ENCODE measurements at regions not wholly inside any gene's neighbourhood (a gene's known extent, or its start where the extent isn't known, plus 50 kb on each side); places are given as distances from the start of the nearest gene placed in this dataset.

DNA sequence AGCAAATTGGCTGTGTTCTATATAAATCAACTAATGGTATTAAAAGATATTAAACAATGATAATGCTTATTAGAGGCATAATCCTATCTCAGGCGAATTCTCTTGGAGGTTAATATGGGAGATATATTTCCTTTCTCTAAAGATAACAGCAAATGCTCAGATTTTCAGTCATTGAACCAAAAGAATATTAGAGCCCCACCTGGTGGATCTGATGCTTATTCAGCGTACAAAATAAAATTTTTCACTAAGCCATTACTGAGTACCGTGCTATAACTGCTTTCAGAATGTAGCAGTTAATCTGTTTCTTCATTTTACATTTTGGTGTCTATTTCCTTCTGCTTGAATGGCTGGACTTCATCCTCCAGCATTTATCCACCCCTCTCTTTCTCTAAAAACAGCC lies 143.3 kb upstream of the IPO5 start:
- Histone ChIP-seq H3K4me1 (ENCODE audit: control insufficient read depth in 2 of 3, insufficient read depth in 2 of 3, low read depth in 1 of 3, low read length in 3 of 3) (no peaks in the 10 kb centered on the region), H3K9ac (ENCODE audit: low read length in 3 of 3) (no peak overlapping the region), H3K27me3 (ENCODE audit: control insufficient read depth, insufficient read depth, low read length) (no peaks in the 10 kb centered on the region), H3K4me3 (ENCODE audit: low read length in 3 of 3) (no peak overlapping the region), H3K27ac (ENCODE audit: low read depth in 2 of 2, low read length in 2 of 2) (no peak overlapping the region), H3K9me3 (ENCODE audit: control insufficient read depth in 2 of 3, insufficient read depth in 1 of 3, low read length in 3 of 3) (no peaks in the 10 kb centered on the region), H3K36me3 (ENCODE audit: control insufficient read depth in 2 of 3, insufficient read depth in 3 of 3, low read length in 3 of 3) (no peaks in the 10 kb centered on the region)
- no peak for FAIRE-seq
- TF ChIP-seq, protein P1, sequence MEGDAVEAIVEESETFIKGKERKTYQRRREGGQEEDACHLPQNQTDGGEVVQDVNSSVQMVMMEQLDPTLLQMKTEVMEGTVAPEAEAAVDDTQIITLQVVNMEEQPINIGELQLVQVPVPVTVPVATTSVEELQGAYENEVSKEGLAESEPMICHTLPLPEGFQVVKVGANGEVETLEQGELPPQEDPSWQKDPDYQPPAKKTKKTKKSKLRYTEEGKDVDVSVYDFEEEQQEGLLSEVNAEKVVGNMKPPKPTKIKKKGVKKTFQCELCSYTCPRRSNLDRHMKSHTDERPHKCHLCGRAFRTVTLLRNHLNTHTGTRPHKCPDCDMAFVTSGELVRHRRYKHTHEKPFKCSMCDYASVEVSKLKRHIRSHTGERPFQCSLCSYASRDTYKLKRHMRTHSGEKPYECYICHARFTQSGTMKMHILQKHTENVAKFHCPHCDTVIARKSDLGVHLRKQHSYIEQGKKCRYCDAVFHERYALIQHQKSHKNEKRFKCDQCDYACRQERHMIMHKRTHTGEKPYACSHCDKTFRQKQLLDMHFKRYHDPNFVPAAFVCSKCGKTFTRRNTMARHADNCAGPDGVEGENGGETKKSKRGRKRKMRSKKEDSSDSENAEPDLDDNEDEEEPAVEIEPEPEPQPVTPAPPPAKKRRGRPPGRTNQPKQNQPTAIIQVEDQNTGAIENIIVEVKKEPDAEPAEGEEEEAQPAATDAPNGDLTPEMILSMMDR (IDR thresholded peaks at IDR 0.05; ENCODE audit: borderline replicate concordance, extremely low read depth, insufficient read depth): peak; percentile 12
- intact Hi-C loops (cut with DNase I): no loop called here
- DNase-seq: peak in 2 of 5 donors; percentile 38 to 53

DNA sequence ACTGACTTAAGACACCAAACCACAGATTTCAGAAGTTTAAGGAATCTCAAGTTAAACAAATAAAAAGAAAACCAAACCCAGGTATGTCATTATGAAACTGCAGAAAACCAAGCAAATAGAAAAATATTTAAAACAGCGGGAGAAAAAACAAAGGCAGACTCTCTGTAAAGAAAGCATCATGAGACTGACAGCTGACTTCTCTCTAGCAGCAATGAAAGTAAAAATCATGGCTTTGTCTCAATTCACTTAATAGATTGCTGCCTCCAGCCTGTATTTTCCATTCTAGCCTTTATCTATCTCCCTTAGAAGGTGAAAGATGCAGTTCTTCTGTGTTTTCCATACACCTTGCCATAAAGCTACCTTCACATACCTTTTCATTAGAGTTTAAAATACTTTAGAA lies 131.1 kb upstream of the IPO5 start:
- TF ChIP-seq, protein P1 (IDR thresholded peaks at IDR 0.05; ENCODE audit: borderline replicate concordance, extremely low read depth, insufficient read depth): no peak
- no peak overlapping the region for H3K27ac ChIP-seq (ENCODE audit: low read depth in 2 of 2, low read length in 2 of 2)
- no peak for FAIRE-seq

DNA sequence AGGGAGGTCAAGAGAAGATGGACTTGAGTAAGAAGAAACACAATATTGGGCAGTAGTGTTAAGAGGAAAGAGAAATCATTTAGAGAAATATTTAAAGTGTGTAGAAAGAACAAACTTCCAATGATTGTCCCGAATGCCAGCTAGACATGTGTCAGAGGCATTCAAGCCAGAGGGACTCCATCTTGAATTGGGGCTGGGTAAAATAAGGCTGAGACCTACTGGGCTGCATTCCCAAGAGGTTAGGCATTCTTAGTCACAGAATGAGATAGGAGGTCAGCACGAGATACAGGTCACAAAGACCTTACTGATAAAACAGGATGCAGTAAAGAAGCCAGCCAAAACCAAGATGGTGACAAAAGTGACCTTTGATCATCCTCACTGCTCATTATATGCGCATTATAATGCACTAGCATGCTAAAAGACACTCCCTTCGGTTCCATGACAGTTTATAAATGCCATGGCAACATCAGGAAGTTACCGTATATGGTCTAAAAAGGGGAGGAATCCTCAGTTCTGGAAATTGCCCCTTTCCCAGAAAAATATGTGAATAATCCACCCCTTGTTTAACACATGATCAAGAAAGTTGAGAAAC lies 127.0 kb upstream of the IPO5 start:
- Histone ChIP-seq H3K36me3 (ENCODE audit: control insufficient read depth in 2 of 3, insufficient read depth in 3 of 3, low read length in 3 of 3) (no peaks in the 10 kb centered on the region), H3K27me3 (ENCODE audit: control insufficient read depth, insufficient read depth, low read length) (no peaks in the 10 kb centered on the region), H3K9ac (ENCODE audit: low read length in 3 of 3) (no peak overlapping the region), H3K9me3 (ENCODE audit: control insufficient read depth in 2 of 3, insufficient read depth in 1 of 3, low read length in 3 of 3) (no peaks in the 10 kb centered on the region), H3K4me3 (ENCODE audit: low read length in 3 of 3) (no peak overlapping the region), H3K27ac (ENCODE audit: low read depth in 2 of 2, low read length in 2 of 2) (no peak overlapping the region), H3K4me1 (ENCODE audit: control insufficient read depth in 2 of 3, insufficient read depth in 2 of 3, low read depth in 1 of 3, low read length in 3 of 3) (no peaks in the 10 kb centered on the region)
- TF ChIP-seq, protein P1 (IDR thresholded peaks at IDR 0.05; ENCODE audit: borderline replicate concordance, extremely low read depth, insufficient read depth): no peak
- DNase-seq (no peak), FAIRE-seq (no peak)
- intact Hi-C loops (cut with DNase I): no loop called here

More for the DNA sequence above, 131.1 kb upstream of the IPO5 start:
- Histone ChIP-seq H3K9me3 (ENCODE audit: control insufficient read depth in 2 of 3, insufficient read depth in 1 of 3, low read length in 3 of 3) (no peaks in the 10 kb centered on the region), H3K4me3 (ENCODE audit: low read length in 3 of 3) (no peak overlapping the region), H3K9ac (ENCODE audit: low read length in 3 of 3) (no peak overlapping the region), H3K36me3 (ENCODE audit: control insufficient read depth in 2 of 3, insufficient read depth in 3 of 3, low read length in 3 of 3) (no peaks in the 10 kb centered on the region), H3K27me3 (ENCODE audit: control insufficient read depth, insufficient read depth, low read length) (no peaks in the 10 kb centered on the region), H3K4me1 (ENCODE audit: control insufficient read depth in 2 of 3, insufficient read depth in 2 of 3, low read depth in 1 of 3, low read length in 3 of 3) (no peaks in the 10 kb centered on the region)
- intact Hi-C loops (cut with DNase I): no loop called here
- DNase-seq: no peak

DNA sequence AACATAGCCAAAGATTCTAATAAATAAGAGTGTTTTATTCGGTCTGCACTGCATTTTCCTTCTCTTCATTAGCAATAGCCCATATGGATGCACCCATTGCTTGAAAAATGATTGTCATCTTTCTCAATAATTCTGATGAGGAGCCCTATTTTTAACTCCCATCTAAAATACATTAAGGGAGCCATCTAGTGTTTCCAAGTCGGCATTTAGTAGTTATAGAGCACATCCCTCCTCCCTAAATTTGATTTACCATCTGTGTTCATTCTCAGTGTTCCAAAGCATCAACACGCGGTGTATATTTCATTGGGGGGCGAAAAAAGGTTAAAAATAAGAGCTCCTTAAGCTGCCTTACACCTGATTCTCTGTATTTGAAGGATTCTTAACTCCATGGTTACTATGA lies 119.2 kb upstream of the IPO5 start:
- H3K36me3 ChIP-seq (ENCODE audit: control insufficient read depth in 2 of 3, insufficient read depth in 3 of 3, low read length in 3 of 3): no peaks in the 10 kb centered on the region
- H3K27me3 ChIP-seq (ENCODE audit: control insufficient read depth, insufficient read depth, low read length): no peaks in the 10 kb centered on the region
- no peak for FAIRE-seq
- DNase-seq: peak in 2 of 5 donors; percentile 63 to 67
- peaks cover 0 to 7% (median 0%) of the 10 kb centered on the region in 3 donors for H3K9me3 ChIP-seq (ENCODE audit: control insufficient read depth in 2 of 3, insufficient read depth in 1 of 3, low read length in 3 of 3)
- no peak overlapping the region for H3K4me3 ChIP-seq (ENCODE audit: low read length in 3 of 3)
- TF ChIP-seq, protein P1 (IDR thresholded peaks at IDR 0.05; ENCODE audit: borderline replicate concordance, extremely low read depth, insufficient read depth): no peak
- no peak overlapping the region for H3K9ac ChIP-seq (ENCODE audit: low read length in 3 of 3)
- no peaks in the 10 kb centered on the region for H3K4me1 ChIP-seq (ENCODE audit: control insufficient read depth in 2 of 3, insufficient read depth in 2 of 3, low read depth in 1 of 3, low read length in 3 of 3)
- no peak overlapping the region for H3K27ac ChIP-seq (ENCODE audit: low read depth in 2 of 2, low read length in 2 of 2)
- intact Hi-C loops (cut with DNase I): no loop called here

Data from kidney (tissue), 13 donors.